ENCODE measurements at regions not wholly inside any gene's neighbourhood (a gene's known extent, or its start where the extent isn't known, plus 50 kb on each side); places are given as distances from the start of the nearest gene placed in this dataset.

GRCh38 chr11:104795501-104796213 is 102.6 kb downstream of the CASP12 start:
- no peak for DNase-seq (ENCODE audit: low read depth)
- TF ChIP-seq, protein P1, sequence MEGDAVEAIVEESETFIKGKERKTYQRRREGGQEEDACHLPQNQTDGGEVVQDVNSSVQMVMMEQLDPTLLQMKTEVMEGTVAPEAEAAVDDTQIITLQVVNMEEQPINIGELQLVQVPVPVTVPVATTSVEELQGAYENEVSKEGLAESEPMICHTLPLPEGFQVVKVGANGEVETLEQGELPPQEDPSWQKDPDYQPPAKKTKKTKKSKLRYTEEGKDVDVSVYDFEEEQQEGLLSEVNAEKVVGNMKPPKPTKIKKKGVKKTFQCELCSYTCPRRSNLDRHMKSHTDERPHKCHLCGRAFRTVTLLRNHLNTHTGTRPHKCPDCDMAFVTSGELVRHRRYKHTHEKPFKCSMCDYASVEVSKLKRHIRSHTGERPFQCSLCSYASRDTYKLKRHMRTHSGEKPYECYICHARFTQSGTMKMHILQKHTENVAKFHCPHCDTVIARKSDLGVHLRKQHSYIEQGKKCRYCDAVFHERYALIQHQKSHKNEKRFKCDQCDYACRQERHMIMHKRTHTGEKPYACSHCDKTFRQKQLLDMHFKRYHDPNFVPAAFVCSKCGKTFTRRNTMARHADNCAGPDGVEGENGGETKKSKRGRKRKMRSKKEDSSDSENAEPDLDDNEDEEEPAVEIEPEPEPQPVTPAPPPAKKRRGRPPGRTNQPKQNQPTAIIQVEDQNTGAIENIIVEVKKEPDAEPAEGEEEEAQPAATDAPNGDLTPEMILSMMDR (conservative IDR thresholded peaks at IDR 0.05; ENCODE audit: low read depth, low read length), result no peak
- no peak overlapping the region for H3K4me3 ChIP-seq (ENCODE audit: low read length)

DNA sequence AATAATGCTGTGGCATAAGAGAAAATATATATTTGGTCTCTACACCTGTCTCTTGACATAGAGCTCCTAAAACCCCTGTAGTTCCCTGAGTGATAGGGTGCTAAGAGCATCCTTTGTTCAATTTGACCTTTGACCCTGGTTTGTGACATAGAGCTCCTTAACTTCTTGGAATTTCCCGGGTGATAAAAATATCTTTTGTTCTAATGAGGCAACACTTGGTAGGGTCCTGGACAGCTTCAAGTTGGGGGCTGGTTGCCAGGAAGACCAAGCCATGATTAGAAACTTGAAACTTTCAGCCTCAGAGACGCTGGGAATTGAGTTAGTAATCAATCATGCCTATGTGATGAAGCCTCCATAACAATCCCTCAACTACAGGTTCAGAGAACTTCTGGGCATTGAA is 105.4 kb downstream of the CASP12 start:
- TF ChIP-seq, protein P1 (conservative IDR thresholded peaks at IDR 0.05; ENCODE audit: low read depth, low read length), result no peak
- no peak overlapping the region for H3K4me3 ChIP-seq (ENCODE audit: low read length)
- no peak for DNase-seq (ENCODE audit: low read depth)

GRCh38 chr11:104791896-104792295 is 106.4 kb downstream of the CASP12 start:
- TF ChIP-seq, protein P1 (conservative IDR thresholded peaks at IDR 0.05; ENCODE audit: low read depth, low read length), result no peak
- DNase-seq (ENCODE audit: low read depth), result no peak
- no peak overlapping the region for H3K4me3 ChIP-seq (ENCODE audit: low read length)

DNA sequence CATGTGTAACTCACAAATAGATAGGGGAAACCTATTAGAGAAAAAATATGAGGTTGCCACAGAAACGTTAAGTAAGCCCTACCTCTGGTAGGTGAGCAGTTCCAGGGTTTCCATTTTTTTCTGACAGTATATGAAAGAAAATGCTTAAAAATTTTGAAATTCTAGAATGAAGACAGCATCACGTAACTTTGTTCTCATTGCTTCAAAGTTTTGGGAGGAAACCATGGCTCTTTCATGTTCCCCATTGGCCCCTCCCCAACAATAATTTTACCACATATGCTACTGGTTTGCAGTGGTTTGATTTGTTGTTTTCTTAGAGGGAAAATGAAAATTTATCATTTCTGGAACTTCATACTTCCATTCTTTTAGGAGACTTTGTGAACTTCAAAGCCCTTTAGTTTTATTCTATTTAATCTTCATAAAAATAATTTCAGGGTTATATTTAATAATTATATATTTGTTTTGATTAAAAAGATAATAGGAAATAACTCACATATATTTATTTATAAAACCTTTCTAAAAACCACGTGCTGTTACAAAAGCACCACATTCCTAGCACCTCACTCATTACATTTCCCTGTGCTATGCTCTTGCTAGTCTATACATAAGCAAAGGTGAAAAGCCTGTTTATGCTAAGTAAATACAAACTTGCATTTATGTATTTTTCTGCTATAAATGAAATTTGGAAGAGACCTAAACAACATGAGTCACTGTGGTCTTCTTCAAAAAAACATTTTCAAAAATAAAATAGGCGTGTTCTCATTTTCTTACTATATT is 113.4 kb downstream of the CASP12 start:
- TF ChIP-seq, protein P1 (conservative IDR thresholded peaks at IDR 0.05; ENCODE audit: low read depth, low read length), result no peak
- H3K4me3 ChIP-seq (ENCODE audit: low read length), result no peak overlapping the region
- no peak for DNase-seq (ENCODE audit: low read depth)

- DNase-seq (ENCODE audit: low read depth), result no peak
- TF ChIP-seq, protein P1 (conservative IDR thresholded peaks at IDR 0.05; ENCODE audit: low read depth, low read length), result no peak
- no peak overlapping the region for H3K4me3 ChIP-seq (ENCODE audit: low read length)
These were observed 115.0 kb downstream of the CASP12 start for GRCh38 chr11:104783241-104783640.

DNA sequence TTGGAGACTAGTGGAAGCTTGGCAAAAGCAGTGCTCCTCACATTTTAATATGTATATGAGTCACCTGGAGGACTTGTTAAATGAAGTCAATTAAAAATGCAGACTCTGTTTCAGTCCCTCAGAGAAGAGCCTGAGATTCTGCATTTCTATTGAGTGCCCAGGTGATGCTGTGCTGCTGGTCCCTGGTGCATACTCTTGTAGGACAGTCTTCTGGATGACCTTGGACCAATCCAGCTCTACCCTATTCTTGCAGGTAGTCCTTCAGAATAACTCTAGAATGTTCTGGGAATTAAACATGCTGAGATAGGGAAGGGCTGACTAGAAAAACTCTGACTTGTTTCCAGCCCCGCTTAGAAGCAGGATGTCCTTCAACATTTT is 115.9 kb downstream of the CASP12 start:
- H3K4me3 ChIP-seq (ENCODE audit: low read length), result no peak overlapping the region
- TF ChIP-seq, protein P1 (conservative IDR thresholded peaks at IDR 0.05; ENCODE audit: low read depth, low read length), result no peak
- no peak for DNase-seq (ENCODE audit: low read depth)
